ENCODE measurements at regions not wholly inside any gene's neighbourhood (a gene's known extent, or its start where the extent isn't known, plus 50 kb on each side); places are given as distances from the start of the nearest gene placed in this dataset.

GRCh38 chr14:86838363-86838762 is 1154.6 kb downstream of the GALC start:
- Histone ChIP-seq H3K9me3 (replicated peaks; ENCODE audit: control insufficient read depth, insufficient read depth, low read length) (no peaks in the 10 kb centered on the region), H3K4me2 (ENCODE audit: control insufficient read depth, insufficient read depth) (no peak overlapping the region), H3K9ac (ENCODE audit: control insufficient read depth, insufficient read depth, low read length) (no peak overlapping the region), H4K20me1 (ENCODE audit: control insufficient read depth, insufficient read depth) (no peaks in the 10 kb centered on the region), H3K36me3 (ENCODE audit: control insufficient read depth in 2 of 2, insufficient read depth in 2 of 2, low read length in 1 of 2) (no peaks in the 10 kb centered on the region), H3K4me1 (ENCODE audit: control insufficient read depth, insufficient read depth, low read length) (no peaks in the 10 kb centered on the region), H3K27me3 (replicated peaks in 1 of 2; ENCODE audit: control insufficient read depth in 2 of 2, insufficient read depth in 2 of 2, low read length in 1 of 2) (no peaks in the 10 kb centered on the region), H3K27ac (ENCODE audit: control insufficient read depth, insufficient read depth) (no peak overlapping the region), H3K4me3 (no peak overlapping the region), H3K79me2 (ENCODE audit: control insufficient read depth, insufficient read depth, low read length) (no peaks in the 10 kb centered on the region), H2AFZ (ENCODE audit: control insufficient read depth, low read depth, low read length) (no peak overlapping the region)
- ChIA-PET RAD21 (ENCODE audit: unreplicated experiment) (no interaction called here), CTCF (no interaction called here), SMC1A (ENCODE audit: uncharacterized antibody, unreplicated experiment) (interaction anchor here (0.7 to 1.0 kb wide), 3 partner anchors 51 to 181 kb away, joined by 3 read pairs; no protein-coding TSS in a partner anchor), POLR2A (no interaction called here)
- no peak for TF ChIP-seq RAD21 (IDR thresholded peaks at IDR 0.05; ENCODE audit: insufficient read depth, low read depth, low read length)
- TF ChIP-seq JUNB (IDR thresholded peaks at IDR 0.05), result peak; percentile 25; the same call in 1 of the 2 replicates
- intact Hi-C loops (cut with micrococcal nuclease; ENCODE audit: unreplicated experiment) (no loop called here), in situ Hi-C loops (cut with MboI) (no loop called here)
- BruUV-seq (replicated peaks), result no TSS peak
- WGBS (ENCODE audit: insufficient coverage, insufficient replicate concordance, low lambda C conversion rate, missing lambda C conversion rate), result 33% methylated on average over 3 of the region's 3 CpGs
- no peak for DNase-seq (ENCODE audit: low read depth, low spot score)
- peak; percentile 21; the same call in 2 of the 3 replicates for ATAC-seq
- FAIRE-seq, result no peak

GRCh38 chr14:86826661-86827060 is 1166.3 kb downstream of the GALC start:
- Histone ChIP-seq H3K4me1 (ENCODE audit: control insufficient read depth, insufficient read depth, low read length) (no peaks in the 10 kb centered on the region), H4K20me1 (ENCODE audit: control insufficient read depth, insufficient read depth) (no peaks in the 10 kb centered on the region), H3K79me2 (ENCODE audit: control insufficient read depth, insufficient read depth, low read length) (no peaks in the 10 kb centered on the region), H3K9ac (ENCODE audit: control insufficient read depth, insufficient read depth, low read length) (no peak overlapping the region), H3K27me3 (replicated peaks in 1 of 2; ENCODE audit: control insufficient read depth in 2 of 2, insufficient read depth in 2 of 2, low read length in 1 of 2) (no peaks in the 10 kb centered on the region), H2AFZ (ENCODE audit: control insufficient read depth, low read depth, low read length) (no peak overlapping the region), H3K36me3 (ENCODE audit: control insufficient read depth in 2 of 2, insufficient read depth in 2 of 2, low read length in 1 of 2) (no peaks in the 10 kb centered on the region), H3K4me2 (ENCODE audit: control insufficient read depth, insufficient read depth) (no peak overlapping the region), H3K4me3 (no peak overlapping the region), H3K9me3 (replicated peaks; ENCODE audit: control insufficient read depth, insufficient read depth, low read length) (no peaks in the 10 kb centered on the region; the same call in 2 of the 3 replicates), H3K27ac (ENCODE audit: control insufficient read depth, insufficient read depth) (no peak overlapping the region)
- in situ Hi-C loops (cut with MboI), result no loop called here
- ATAC-seq, result no peak
- SMC1A ChIA-PET (ENCODE audit: uncharacterized antibody, unreplicated experiment), result no interaction called here
- intact Hi-C loops (cut with micrococcal nuclease; ENCODE audit: unreplicated experiment), result no loop called here
- FAIRE-seq, result no peak
- 0% methylated on average over 1 of the region's 1 CpG for WGBS (ENCODE audit: insufficient coverage, insufficient replicate concordance, low lambda C conversion rate, missing lambda C conversion rate)
- no peak for DNase-seq (ENCODE audit: low read depth, low spot score)
- RAD21 ChIA-PET (ENCODE audit: unreplicated experiment), result no interaction called here
- CTCF ChIA-PET, result no interaction called here
- no TSS peak for BruUV-seq (replicated peaks)
- POLR2A ChIA-PET, result no interaction called here
- TF ChIP-seq FOXK2 (IDR thresholded peaks at IDR 0.05), result no peak
- TF ChIP-seq TARDBP (IDR thresholded peaks at IDR 0.05; ENCODE audit: borderline replicate concordance), result no peak
- no peak for TF ChIP-seq BACH1 (IDR thresholded peaks at IDR 0.05; ENCODE audit: borderline replicate concordance)
- no peak for TF ChIP-seq ZNF592 (IDR thresholded peaks at IDR 0.05)
- TF ChIP-seq CTCF (IDR thresholded peaks at IDR 0.05 in 2 of 3, conservative IDR thresholded peaks at IDR 0.05 in 1 of 3; ENCODE audit: control insufficient read depth in 2 of 3, extremely low read depth in 1 of 3, insufficient read depth in 1 of 3, low read depth in 3 of 3, low read length in 3 of 3), result no peak
- TF ChIP-seq DPF2 (IDR thresholded peaks at IDR 0.05), result no peak
- no peak for TF ChIP-seq CHD1 (IDR thresholded peaks at IDR 0.05; ENCODE audit: low read depth, low read length)
- no peak for TF ChIP-seq CEBPB (IDR thresholded peaks at IDR 0.05; ENCODE audit: borderline replicate concordance in 1 of 2, low read depth in 2 of 2, low read length in 2 of 2)
- TF ChIP-seq SMAD5 (IDR thresholded peaks at IDR 0.05; ENCODE audit: low read depth), result no peak
- no peak for TF ChIP-seq CBFB (IDR thresholded peaks at IDR 0.05; ENCODE audit: low read depth)
- TF ChIP-seq ASH2L (IDR thresholded peaks at IDR 0.05; ENCODE audit: borderline replicate concordance, low read depth), result no peak
